SK-N-MC (cell line): ENCODE measurements at regions not wholly inside any gene's neighbourhood (a gene's known extent, or its start where the extent isn't known, plus 50 kb on each side); places are given as distances from the start of the nearest gene placed in this dataset.

Experiments
- EZH2 ChIP-seq: fragments of 200-600 bp; sonication (generic); IDR thresholded peaks from one replicate; pipeline ENCODE4 v1.6.1; 2017; ENCODE audit warnings: antibody characterized with exemption
- FOXP2 ChIP-seq: optimal IDR thresholded peaks from 2 replicates; pipeline ENCODE3; 2011; ENCODE audit warnings: mild to moderate bottlenecking, moderate library complexity; ENCODE audit not compliant: insufficient read depth; ENCODE audit errors: extremely low read length, control extremely low read depth
- POLR2AphosphoS5 ChIP-seq: IDR thresholded peaks from 2 replicates; pipeline ENCODE4 v1.6.1; 2012; ENCODE audit warnings: mild to moderate bottlenecking, low read depth, low read length, borderline replicate concordance

DNA sequence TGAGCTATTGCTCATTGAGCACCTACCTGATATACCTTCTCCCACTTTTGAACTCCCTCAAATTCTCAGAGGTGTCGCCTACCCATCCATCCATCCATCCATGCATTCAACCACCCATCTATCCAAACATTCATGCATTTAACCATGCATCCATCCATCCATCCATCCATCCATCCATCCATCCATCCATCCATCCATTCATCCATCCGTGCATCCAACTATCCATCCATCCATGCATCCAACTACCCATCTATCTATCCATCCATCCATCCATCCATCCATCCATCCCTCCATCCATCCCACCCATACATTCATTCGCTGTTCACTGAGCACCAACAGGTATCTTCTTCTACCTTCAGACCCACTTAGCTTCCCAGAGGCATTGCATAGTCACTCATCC, 342.8 kb downstream of the CTTN start:
- TF ChIP-seq POLR2AphosphoS5 (no peak), EZH2 (no peak), FOXP2 (no peak)
